GM21515 (cell line): ENCODE measurements at regions not wholly inside any gene's neighbourhood (a gene's known extent, or its start where the extent isn't known, plus 50 kb on each side); places are given as distances from the start of the nearest gene placed in this dataset.

ENCODE experiments used
- ATAC-seq: cut with Tn5 transposase; IDR thresholded peaks from one replicate; pipeline ENCODE4 v1.9.1; 2021; ENCODE audit not compliant: unreplicated experiment

DNA sequence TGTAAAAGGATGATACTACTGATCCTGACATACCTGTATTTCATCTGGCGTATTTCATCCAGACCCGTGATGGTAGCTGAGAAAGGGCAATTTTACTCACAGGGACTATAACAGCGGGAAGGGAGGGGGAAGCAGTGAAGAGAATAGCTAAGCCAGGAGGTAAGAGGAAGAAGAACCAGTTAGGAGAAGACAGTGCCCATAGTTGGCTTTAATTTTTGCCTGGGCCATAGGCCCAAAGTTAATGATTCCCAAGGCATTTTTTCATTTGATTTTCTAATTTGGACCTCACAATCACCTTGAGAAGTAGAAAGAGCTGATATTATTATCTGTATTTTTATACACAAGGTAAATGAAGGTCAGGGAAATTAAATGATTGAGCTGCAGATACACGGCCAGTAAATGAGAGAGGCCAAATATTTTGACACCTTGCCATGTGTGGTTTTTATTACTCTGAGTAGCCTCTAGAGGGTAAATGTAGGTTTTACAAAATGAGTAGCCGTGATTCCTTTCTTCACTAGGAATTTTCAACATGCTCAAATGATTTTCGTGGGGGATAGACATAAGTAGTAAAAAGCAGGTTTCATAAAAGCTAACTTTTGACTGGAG is 382.2 kb downstream of the FUT8 start:
- ATAC-seq, result no peak

- ATAC-seq, result no peak
Observed at GRCh38 chr14:65798216-65798615, 385.7 kb downstream of the FUT8 start.

DNA sequence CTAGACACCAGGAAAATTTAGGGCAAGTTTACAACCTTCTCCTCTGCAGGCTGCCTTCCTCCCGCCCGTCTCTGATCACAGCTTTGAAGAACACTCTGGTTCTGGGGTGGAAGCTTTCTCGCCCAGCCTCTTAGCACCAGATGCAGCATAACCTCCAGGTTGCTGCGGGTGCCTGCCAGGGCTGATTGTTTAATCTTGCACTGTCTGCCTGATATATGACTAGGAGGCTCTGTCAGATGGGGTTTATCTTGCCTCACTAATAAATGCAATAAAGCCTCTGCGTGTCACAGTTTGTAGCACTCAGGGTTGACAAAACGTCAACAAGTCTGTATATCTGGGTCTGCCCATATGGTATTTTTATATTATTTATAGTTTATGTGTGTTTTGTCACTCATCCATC is 388.2 kb downstream of the FUT8 start:
- no peak for ATAC-seq

DNA sequence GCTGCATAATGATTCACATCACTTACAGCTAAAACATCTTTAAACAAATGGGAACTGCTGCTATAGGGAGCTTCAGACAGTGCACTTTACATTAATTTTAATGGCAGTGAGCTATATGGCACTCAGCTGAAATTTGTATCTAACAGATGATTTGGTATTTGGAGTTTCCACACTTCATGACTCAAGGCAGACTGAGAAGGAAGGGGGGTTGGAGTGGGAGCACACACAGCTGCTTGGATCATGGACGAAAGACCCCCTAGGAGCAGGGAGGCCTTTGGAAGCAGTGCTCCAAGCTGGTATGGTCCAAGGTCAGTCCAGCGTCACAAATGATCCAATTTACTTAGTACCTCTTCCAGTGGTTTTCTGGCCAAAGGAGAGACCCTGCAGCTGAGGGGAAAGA is 389.7 kb downstream of the FUT8 start:
- no peak for ATAC-seq

- ATAC-seq, result no peak
Observed at GRCh38 chr14:65803885-65804284, 391.4 kb downstream of the FUT8 start.

DNA sequence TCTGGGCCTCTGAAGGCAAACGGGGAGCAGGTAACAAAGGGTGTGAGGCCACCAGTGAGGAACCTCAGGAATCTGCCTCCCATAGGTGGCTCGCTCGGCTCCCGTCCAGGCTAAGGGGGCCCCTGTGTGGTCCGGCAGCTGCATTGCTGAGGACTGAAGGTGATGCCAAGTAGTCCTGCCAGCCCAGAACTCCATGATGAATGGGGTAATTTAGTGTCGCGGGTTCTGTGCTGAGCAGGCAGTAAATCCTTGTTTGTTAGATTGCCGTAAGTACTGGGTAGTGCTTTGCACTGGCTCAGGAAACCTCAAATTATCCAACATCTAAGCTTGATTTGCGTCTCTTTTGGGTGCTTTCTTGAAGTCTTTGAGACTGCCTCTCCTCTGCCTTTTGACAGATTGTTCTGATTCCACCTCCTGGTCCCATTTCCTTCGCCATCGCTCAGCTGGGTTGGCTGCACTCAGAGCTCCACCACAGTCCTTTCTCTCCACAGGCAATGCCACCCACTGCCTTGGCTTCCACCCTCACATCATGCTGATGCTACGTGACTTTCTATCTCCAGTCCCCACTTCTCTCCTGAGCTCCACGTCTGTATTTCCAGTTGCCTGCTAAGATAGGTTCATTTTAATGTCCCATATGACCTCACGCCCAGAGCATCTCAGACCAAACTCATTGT is 392.0 kb downstream of the FUT8 start:
- no peak for ATAC-seq

DNA sequence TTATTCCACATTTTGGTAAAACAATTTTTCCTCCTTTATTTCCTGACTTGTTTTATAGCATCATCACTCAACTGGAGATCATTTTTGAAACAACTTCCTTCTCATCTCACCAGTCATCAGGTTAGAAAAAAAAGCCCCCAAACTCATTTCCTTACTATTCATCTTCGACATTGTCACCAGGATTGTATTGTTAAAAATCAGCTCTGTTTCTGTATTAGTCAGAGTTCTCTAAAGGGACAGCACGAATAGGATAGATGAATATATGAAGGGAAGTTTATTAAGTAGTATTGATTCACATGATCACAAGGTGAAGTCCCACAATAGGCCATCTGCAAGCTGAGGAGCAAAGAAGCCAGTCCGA is 392.6 kb downstream of the FUT8 start:
- ATAC-seq, result no peak

DNA sequence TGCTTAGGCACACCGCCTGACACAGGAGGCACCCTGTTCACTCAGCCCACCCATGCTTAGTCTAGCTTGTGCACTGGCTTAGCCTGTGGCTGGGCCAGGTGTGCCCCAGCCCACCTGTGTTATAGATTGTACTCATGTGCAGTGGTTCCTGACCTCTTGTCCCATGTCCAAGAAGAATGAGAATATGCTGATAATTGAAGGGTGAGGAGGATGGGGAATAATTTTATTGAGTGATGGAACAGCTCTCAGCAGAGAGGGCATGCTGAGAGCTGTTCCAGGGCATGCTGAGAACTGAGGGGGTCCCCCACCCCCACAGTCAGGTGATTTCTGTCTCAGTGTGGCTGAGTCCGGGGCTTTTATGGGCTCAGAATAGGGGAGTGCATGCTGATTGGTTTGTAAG is 395.9 kb downstream of the FUT8 start:
- no peak for ATAC-seq

DNA sequence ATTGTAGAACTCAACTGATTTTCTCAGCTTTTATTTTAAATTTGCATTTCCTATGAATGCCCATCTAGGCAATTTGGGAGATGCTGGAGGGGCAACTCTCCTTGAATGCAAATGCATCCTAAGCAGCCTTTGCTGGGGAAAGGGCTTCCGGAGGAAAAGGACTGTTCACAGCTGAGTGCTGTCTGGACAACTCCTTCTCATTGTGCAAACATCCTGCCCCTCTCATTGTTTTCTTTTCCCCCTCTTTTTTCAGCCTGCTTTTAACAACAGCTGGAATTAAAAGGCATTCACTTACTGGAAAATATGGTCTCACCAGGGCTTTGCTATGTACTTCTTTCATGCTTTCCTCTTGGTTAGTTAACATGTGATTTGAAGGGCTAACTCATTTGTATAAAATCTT is 397.8 kb downstream of the FUT8 start:
- ATAC-seq, result no peak

DNA sequence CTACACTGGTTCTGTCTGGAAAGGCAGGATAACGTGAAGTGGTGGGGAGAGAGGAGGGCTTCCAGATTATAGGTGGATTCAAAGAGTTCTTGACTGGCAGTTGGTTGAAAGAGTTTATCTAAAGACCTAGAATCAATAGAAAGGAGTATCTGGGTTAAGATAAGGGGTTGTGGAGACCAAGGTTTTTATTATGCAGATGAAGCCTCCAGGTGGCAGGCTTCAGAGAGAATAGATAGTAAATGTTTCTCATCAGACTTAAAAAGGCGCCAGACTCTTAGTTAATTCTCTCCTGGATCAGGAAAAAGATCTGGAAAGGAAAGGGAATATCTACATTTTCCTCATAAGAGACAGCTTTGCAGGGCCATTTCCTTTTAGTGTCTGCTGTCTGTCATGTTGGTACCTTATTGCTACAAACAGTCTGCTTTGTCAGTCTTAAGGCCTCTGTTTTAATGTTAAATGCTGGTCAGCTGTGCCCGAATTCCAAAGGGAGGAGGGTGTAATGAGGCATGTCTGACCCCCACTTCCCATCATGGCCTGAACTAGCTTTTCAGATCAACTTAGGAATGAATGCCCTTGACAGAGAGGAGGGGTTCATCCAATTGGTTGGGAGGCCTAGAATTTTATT is 401.3 kb downstream of the FUT8 start:
- no peak for ATAC-seq

DNA sequence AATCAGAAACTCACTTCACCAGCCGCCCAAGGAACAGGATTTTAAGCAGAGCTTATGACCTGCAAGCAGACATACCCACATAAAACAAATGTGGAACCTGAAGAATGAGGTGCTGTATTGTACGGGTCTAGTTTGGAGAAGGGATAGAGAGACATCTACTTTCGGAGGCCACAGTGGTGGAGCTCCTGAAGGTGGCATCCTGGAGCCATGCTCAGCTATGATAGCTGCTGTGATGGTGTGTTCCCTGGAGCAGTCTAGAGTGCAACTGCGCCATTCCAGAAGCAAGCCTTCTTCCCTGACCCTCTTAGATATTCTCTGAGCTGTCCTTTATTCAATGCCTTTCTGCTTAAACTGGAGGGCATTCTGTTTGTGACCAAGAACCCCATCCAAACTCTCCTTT is 402.6 kb downstream of the FUT8 start:
- ATAC-seq, result no peak

GRCh38 chr14:65817011-65817410 is 404.5 kb downstream of the FUT8 start:
- ATAC-seq, result no peak

- ATAC-seq, result no peak
Observed at GRCh38 chr14:65819569-65819968, 407.0 kb downstream of the FUT8 start.

GRCh38 chr14:65821224-65821753 is 408.8 kb downstream of the FUT8 start:
- no peak for ATAC-seq

- ATAC-seq, result no peak
Observed at GRCh38 chr14:65824285-65824977, 411.9 kb downstream of the FUT8 start.

- ATAC-seq, result no peak
Observed at GRCh38 chr14:65824978-65825299, 412.4 kb downstream of the FUT8 start.

GRCh38 chr14:65826946-65827345 is 414.4 kb downstream of the FUT8 start:
- ATAC-seq, result no peak

DNA sequence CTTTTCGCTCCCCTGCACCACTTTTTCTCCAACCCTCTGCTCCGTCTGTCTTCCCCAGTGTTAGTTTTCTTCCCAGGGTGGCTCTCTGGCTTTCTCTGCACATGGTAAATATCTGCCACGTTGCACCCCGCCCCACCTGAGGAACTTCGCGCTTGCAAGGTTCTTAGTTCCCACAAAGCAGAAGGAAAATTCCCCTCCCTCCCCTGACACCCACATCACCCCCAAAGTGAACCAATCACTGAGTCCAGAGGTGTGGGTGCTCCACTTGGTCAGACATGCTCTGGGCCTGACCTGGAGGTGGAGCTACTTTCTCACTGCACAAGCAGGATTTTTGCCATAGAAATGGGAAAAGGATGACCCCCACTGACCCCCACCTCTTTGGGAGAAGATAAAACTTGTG is 415.0 kb downstream of the FUT8 start:
- ATAC-seq, result no peak

DNA sequence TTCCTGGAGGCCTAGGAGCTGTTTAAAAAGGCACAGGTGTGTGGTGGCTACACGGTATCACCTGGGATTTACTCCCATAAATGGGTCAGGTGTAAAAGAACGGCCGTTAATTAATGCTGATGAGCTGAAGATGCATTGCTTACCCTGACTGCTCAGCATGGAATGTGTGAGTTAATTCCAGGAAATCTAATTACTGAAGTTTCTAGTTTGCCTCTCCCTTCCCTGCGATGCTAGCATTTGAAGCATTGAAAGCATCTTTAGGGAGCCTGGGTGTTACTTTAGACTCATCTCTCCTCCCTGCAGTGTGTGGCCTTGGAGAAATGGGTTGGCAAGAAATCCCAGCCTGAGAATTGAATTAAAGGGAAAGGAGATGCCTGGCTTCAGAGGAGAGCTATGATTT is 415.9 kb downstream of the FUT8 start:
- no peak for ATAC-seq

DNA sequence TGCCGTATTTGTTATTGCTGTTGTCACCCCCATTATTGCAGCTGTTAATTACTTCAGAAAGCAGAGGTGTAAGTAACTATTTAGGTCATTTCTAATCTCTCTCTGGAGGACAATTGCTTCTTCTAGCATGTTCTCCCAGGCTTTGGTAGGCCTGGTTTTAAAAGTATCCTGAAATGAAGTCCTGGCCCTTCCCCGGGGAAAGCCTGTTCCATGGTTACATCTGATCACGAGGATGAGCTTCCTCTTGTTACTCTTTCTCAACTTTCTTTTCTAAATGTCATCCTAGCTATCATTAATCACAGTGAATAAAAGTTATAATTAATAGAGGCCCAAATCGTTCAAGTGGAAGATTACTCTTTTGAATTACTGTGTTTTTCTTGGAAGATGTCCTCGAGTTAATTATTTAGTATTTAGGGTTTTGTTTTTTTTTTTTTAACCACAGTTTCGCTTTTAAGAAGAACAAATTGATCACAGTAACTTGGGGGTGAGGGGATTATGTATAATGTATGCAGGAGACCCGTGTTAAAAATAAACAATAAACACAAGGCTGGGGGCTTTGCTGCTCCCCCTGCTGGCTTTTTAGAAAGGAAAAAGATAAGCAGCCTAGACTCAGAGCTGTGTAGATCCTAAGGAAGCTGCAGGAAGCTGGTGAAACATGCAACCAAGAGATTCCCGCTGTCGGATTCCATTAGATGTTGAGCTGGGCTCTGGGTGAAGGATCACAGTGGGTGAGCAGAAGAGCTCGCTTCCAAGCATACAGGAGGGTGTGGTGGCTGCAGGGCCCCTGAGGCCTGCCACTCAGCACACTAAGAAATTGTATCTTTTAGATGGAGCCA is 420.1 kb downstream of the FUT8 start:
- no peak for ATAC-seq

- no peak for ATAC-seq
Observed at GRCh38 chr14:65833267-65833880, 420.8 kb downstream of the FUT8 start.
